ENCODE measurements at regions not wholly inside any gene's neighbourhood (a gene's known extent, or its start where the extent isn't known, plus 50 kb on each side); places are given as distances from the start of the nearest gene placed in this dataset.
A peak's percentile ranks its signal among the peaks of the same experiment; 100 is the strongest.

GRCh38 chr6:4603856-4604369 is 172.3 kb upstream of the CDYL start:
- H3K4me3 ChIP-seq (ENCODE audit: low read depth, low read length) = no peak overlapping the region
- no peak for TF ChIP-seq POLR2A (IDR thresholded peaks at IDR 0.05; ENCODE audit: extremely low read depth, insufficient read length)
- TF ChIP-seq MAX (IDR thresholded peaks at IDR 0.05; ENCODE audit: low read depth, low read length) = no peak
- no peak for TF ChIP-seq CTCF (IDR thresholded peaks at IDR 0.05; ENCODE audit: low read depth, low read length)
- TF ChIP-seq MYC (IDR thresholded peaks at IDR 0.05; ENCODE audit: low read depth, low read length) = no peak
- no peak for DNase-seq (ENCODE audit: low read depth)

- H3K4me3 ChIP-seq (ENCODE audit: low read depth, low read length) = no peak overlapping the region
- TF ChIP-seq MYC (IDR thresholded peaks at IDR 0.05; ENCODE audit: low read depth, low read length) (no peak), POLR2A (IDR thresholded peaks at IDR 0.05; ENCODE audit: extremely low read depth, insufficient read length) (no peak), CTCF (IDR thresholded peaks at IDR 0.05; ENCODE audit: low read depth, low read length) (no peak), MAX (IDR thresholded peaks at IDR 0.05; ENCODE audit: low read depth, low read length) (no peak)
- peak; percentile 90 for DNase-seq (ENCODE audit: low read depth)
Measured at GRCh38 chr6:4603291-4603690, 172.9 kb upstream of the CDYL start.

GRCh38 chr6:4599924-4600323 is 176.3 kb upstream of the CDYL start:
- no peak for DNase-seq (ENCODE audit: low read depth)
- no peak for TF ChIP-seq POLR2A (IDR thresholded peaks at IDR 0.05; ENCODE audit: extremely low read depth, insufficient read length)
- no peak for TF ChIP-seq MAX (IDR thresholded peaks at IDR 0.05; ENCODE audit: low read depth, low read length)
- no peak for TF ChIP-seq CTCF (IDR thresholded peaks at IDR 0.05; ENCODE audit: low read depth, low read length)
- no peak for TF ChIP-seq MYC (IDR thresholded peaks at IDR 0.05; ENCODE audit: low read depth, low read length)
- no peak overlapping the region for H3K4me3 ChIP-seq (ENCODE audit: low read depth, low read length)

GRCh38 chr6:4598384-4598995 is 177.7 kb upstream of the CDYL start:
- TF ChIP-seq CTCF (IDR thresholded peaks at IDR 0.05; ENCODE audit: low read depth, low read length) (no peak), MAX (IDR thresholded peaks at IDR 0.05; ENCODE audit: low read depth, low read length) (no peak), POLR2A (IDR thresholded peaks at IDR 0.05; ENCODE audit: extremely low read depth, insufficient read length) (no peak), MYC (IDR thresholded peaks at IDR 0.05; ENCODE audit: low read depth, low read length) (no peak)
- no peak overlapping the region for H3K4me3 ChIP-seq (ENCODE audit: low read depth, low read length)
- DNase-seq (ENCODE audit: low read depth) = no peak

GRCh38 chr6:4593951-4594350 is 182.3 kb upstream of the CDYL start:
- H3K4me3 ChIP-seq (ENCODE audit: low read depth, low read length) = no peak overlapping the region
- TF ChIP-seq MAX (IDR thresholded peaks at IDR 0.05; ENCODE audit: low read depth, low read length) = no peak
- no peak for TF ChIP-seq POLR2A (IDR thresholded peaks at IDR 0.05; ENCODE audit: extremely low read depth, insufficient read length)
- TF ChIP-seq CTCF (IDR thresholded peaks at IDR 0.05; ENCODE audit: low read depth, low read length) = no peak
- TF ChIP-seq MYC (IDR thresholded peaks at IDR 0.05; ENCODE audit: low read depth, low read length) = no peak
- no peak for DNase-seq (ENCODE audit: low read depth)
